ENCODE measurements at regions not wholly inside any gene's neighbourhood (a gene's known extent, or its start where the extent isn't known, plus 50 kb on each side); places are given as distances from the start of the nearest gene placed in this dataset.

GRCh38 chr1:105210747-105211146 is 1461.0 kb downstream of the AMY1C start:
- ChIA-PET CTCF (no interaction called here), POLR2A (no interaction called here)
- Histone ChIP-seq H3K9me3 (ENCODE audit: control insufficient read depth, insufficient read depth, low read depth, low read length) (no peaks in the 10 kb centered on the region), H3K36me3 (ENCODE audit: control insufficient read depth, insufficient read depth, low read length) (no peaks in the 10 kb centered on the region), H3K4me3 (ENCODE audit: low read depth in 2 of 2, low read length in 2 of 2) (no peak overlapping the region), H3K27ac (ENCODE audit: low read length) (no peak overlapping the region), H3K4me1 (ENCODE audit: control insufficient read depth, insufficient read depth, low read length) (no peaks in the 10 kb centered on the region), H3K27me3 (ENCODE audit: control insufficient read depth, insufficient read depth, low read length) (no peaks in the 10 kb centered on the region)
- in situ Hi-C loops (cut with HindIII; ENCODE audit: low pct_unique_long_range_greater_than_20kb, low sequenced_read_pairs) (no loop called here), intact Hi-C loops (cut with micrococcal nuclease; ENCODE audit: unreplicated experiment) (no loop called here)
- DNase-seq (ENCODE audit: low read depth, low spot score) (no peak), ATAC-seq (no peak)
- no TSS peak for BruUV-seq (replicated peaks)
- TF ChIP-seq REST (IDR thresholded peaks at IDR 0.05; ENCODE audit: insufficient read depth in 1 of 2, low read depth in 2 of 2, low read length in 1 of 2) (no peak), SIN3A (IDR thresholded peaks at IDR 0.05; ENCODE audit: borderline replicate concordance, insufficient read depth, low read depth, low read length) (no peak), TCF7L2 (IDR thresholded peaks at IDR 0.05; ENCODE audit: low read depth, low read length) (no peak), CTCF (IDR thresholded peaks at IDR 0.05) (no peak), POLR2AphosphoS5 (IDR thresholded peaks at IDR 0.05; ENCODE audit: low read depth, low read length) (no peak)

DNA sequence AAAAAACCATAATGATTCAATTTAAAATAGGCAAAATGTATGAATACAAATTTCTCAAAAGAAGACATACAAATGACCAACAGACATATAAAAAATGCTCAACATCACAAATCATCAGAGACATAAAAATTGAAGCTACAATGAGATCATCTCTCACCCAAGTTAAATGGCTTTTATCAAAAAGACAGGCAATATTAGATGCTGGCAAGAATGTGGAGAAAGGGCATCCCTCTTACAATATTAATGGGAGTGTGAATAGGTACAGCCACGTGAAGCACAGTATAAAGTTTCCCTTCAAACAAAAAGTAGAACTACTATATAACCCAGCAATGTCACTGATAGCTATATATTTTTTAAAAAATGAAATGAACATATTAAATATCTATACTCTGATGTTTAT is 1481.7 kb downstream of the AMY1C start:
- in situ Hi-C loops (cut with HindIII; ENCODE audit: low pct_unique_long_range_greater_than_20kb, low sequenced_read_pairs) (no loop called here), intact Hi-C loops (cut with micrococcal nuclease; ENCODE audit: unreplicated experiment) (no loop called here)
- TF ChIP-seq TCF7L2 (IDR thresholded peaks at IDR 0.05; ENCODE audit: low read depth, low read length) (no peak), REST (IDR thresholded peaks at IDR 0.05; ENCODE audit: insufficient read depth in 1 of 2, low read depth in 2 of 2, low read length in 1 of 2) (no peak), CTCF (IDR thresholded peaks at IDR 0.05) (no peak), POLR2AphosphoS5 (IDR thresholded peaks at IDR 0.05; ENCODE audit: low read depth, low read length) (no peak), SIN3A (IDR thresholded peaks at IDR 0.05; ENCODE audit: borderline replicate concordance, insufficient read depth, low read depth, low read length) (no peak)
- ChIA-PET CTCF (no interaction called here), POLR2A (no interaction called here)
- H3K27me3 ChIP-seq (ENCODE audit: control insufficient read depth, insufficient read depth, low read length) = no peaks in the 10 kb centered on the region
- DNase-seq (ENCODE audit: low read depth, low spot score) = no peak
- H3K36me3 ChIP-seq (ENCODE audit: control insufficient read depth, insufficient read depth, low read length) = no peaks in the 10 kb centered on the region
- no peaks in the 10 kb centered on the region for H3K4me1 ChIP-seq (ENCODE audit: control insufficient read depth, insufficient read depth, low read length)
- no TSS peak for BruUV-seq (replicated peaks)
- H3K9me3 ChIP-seq (ENCODE audit: control insufficient read depth, insufficient read depth, low read depth, low read length) = no peaks in the 10 kb centered on the region
- no peak overlapping the region for H3K27ac ChIP-seq (ENCODE audit: low read length)
- no peak overlapping the region for H3K4me3 ChIP-seq (ENCODE audit: low read depth in 2 of 2, low read length in 2 of 2)
- no peak for ATAC-seq

Data from Panc1 (cell line).